22Rv1 (cell line): ENCODE measurements at regions not wholly inside any gene's neighbourhood (a gene's known extent, or its start where the extent isn't known, plus 50 kb on each side); places are given as distances from the start of the nearest gene placed in this dataset.

Source experiments
- ZFX ChIP-seq: fragments of 450-650 bp; IDR thresholded peaks from 2 replicates; pipeline ENCODE4 v1.6.1; 2017; ENCODE audit warnings: antibody characterized with exemption, borderline replicate concordance
- TF ChIP-seq, protein P1 (sequence below): fragments of 450-650 bp; IDR thresholded peaks from 2 replicates; pipeline ENCODE4 v1.5.1; 2017; ENCODE audit warnings: mild to moderate bottlenecking

GRCh38 chr3:193863657-193864357, 270.8 kb downstream of the OPA1 start:
- TF ChIP-seq, protein P1, sequence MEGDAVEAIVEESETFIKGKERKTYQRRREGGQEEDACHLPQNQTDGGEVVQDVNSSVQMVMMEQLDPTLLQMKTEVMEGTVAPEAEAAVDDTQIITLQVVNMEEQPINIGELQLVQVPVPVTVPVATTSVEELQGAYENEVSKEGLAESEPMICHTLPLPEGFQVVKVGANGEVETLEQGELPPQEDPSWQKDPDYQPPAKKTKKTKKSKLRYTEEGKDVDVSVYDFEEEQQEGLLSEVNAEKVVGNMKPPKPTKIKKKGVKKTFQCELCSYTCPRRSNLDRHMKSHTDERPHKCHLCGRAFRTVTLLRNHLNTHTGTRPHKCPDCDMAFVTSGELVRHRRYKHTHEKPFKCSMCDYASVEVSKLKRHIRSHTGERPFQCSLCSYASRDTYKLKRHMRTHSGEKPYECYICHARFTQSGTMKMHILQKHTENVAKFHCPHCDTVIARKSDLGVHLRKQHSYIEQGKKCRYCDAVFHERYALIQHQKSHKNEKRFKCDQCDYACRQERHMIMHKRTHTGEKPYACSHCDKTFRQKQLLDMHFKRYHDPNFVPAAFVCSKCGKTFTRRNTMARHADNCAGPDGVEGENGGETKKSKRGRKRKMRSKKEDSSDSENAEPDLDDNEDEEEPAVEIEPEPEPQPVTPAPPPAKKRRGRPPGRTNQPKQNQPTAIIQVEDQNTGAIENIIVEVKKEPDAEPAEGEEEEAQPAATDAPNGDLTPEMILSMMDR: no peak
- TF ChIP-seq ZFX: no peak
